AG04449 (cell line): ENCODE measurements at regions not wholly inside any gene's neighbourhood (a gene's known extent, or its start where the extent isn't known, plus 50 kb on each side); places are given as distances from the start of the nearest gene placed in this dataset.

Experiments
- CTCF ChIA-PET: fragments of 350-600 bp; formaldehyde crosslinking; extraction: SDS; loops from one replicate; lab custom pipeline; 2021; ENCODE audit warnings: antibody characterized with exemption; lab: Yijun Ruan, JAX
- POLR2A ChIA-PET: fragments of 400-600, 350-600 bp; formaldehyde crosslinking; extraction: SDS; loops from one replicate; lab custom pipeline; 2020; ENCODE audit warnings: antibody characterized with exemption, inconsistent platforms; lab: Yijun Ruan, JAX
- DNase-seq: peaks from one replicate; pipeline ENCODE4 v3.0.0-alpha.2; 2010; ENCODE audit warnings: low read depth, low spot score
- H3K4me3 ChIP-seq: 2 replicates; pipeline ENCODE4 v1.5.1; 2011; ENCODE audit warnings: low read depth, mild to moderate bottlenecking, control low read depth, low read length
- CTCF ChIP-seq: IDR thresholded peaks from one replicate; pipeline ENCODE4 v1.5.1; 2011; ENCODE audit warnings: mild to moderate bottlenecking, moderate library complexity, low read length, control low read depth, inconsistent platforms; ENCODE audit not compliant: insufficient read depth; ENCODE audit errors: missing control alignments

GRCh38 chr9:75504721-75505120 lies 385.8 kb upstream of the PCSK5 start:
- CTCF ChIA-PET: no interaction called here
- POLR2A ChIA-PET: no interaction called here
- TF ChIP-seq CTCF: no peak
- H3K4me3 ChIP-seq: no peak overlapping the region
- DNase-seq: no peak

GRCh38 chr9:75505654-75506053 lies 384.8 kb upstream of the PCSK5 start:
- DNase-seq: no peak
- H3K4me3 ChIP-seq: no peak overlapping the region
- no peak for TF ChIP-seq CTCF
- ChIA-PET CTCF (no interaction called here), POLR2A (no interaction called here)

GRCh38 chr9:75529463-75529862 lies 361.0 kb upstream of the PCSK5 start:
- ChIA-PET CTCF (no interaction called here), POLR2A (no interaction called here)
- no peak for DNase-seq
- no peak for TF ChIP-seq CTCF
- no peak overlapping the region for H3K4me3 ChIP-seq

- CTCF ChIA-PET: no interaction called here
- TF ChIP-seq CTCF: no peak
- POLR2A ChIA-PET: no interaction called here
- DNase-seq: no peak
- no peak overlapping the region for H3K4me3 ChIP-seq
Observed at GRCh38 chr9:75531588-75531987, 358.9 kb upstream of the PCSK5 start.

- ChIA-PET POLR2A (no interaction called here), CTCF (no interaction called here)
- no peak overlapping the region for H3K4me3 ChIP-seq
- TF ChIP-seq CTCF: no peak
- DNase-seq: no peak
Observed at GRCh38 chr9:75532233-75533050, 358.0 kb upstream of the PCSK5 start.

GRCh38 chr9:75539523-75539922 lies 350.9 kb upstream of the PCSK5 start:
- no peak for TF ChIP-seq CTCF
- H3K4me3 ChIP-seq: no peak overlapping the region
- no peak for DNase-seq
- POLR2A ChIA-PET: no interaction called here
- CTCF ChIA-PET: no interaction called here
